GM12875 (cell line): ENCODE measurements at regions not wholly inside any gene's neighbourhood (a gene's known extent, or its start where the extent isn't known, plus 50 kb on each side); places are given as distances from the start of the nearest gene placed in this dataset.

ENCODE experiments used
- H3K4me3 ChIP-seq: one replicate; pipeline ENCODE4 v1.5.1; 2011; ENCODE audit warnings: low read depth, low read length, control low read depth
- CTCF ChIP-seq: IDR thresholded peaks from 2 replicates; pipeline ENCODE4 v1.5.1; 2011; ENCODE audit warnings: low read depth, mild to moderate bottlenecking, control low read depth, inconsistent platforms, low read length, moderate library complexity, borderline replicate concordance; ENCODE audit not compliant: insufficient read depth

- no peak for TF ChIP-seq CTCF
- no peak overlapping the region for H3K4me3 ChIP-seq
Measured at GRCh38 chr12:76711241-76711640, 52.7 kb upstream of the ZDHHC17 start.

- H3K4me3 ChIP-seq, result no peak overlapping the region
- no peak for TF ChIP-seq CTCF
Measured at GRCh38 chr12:76713130-76713529, 50.8 kb upstream of the ZDHHC17 start.

- TF ChIP-seq CTCF, result no peak
- H3K4me3 ChIP-seq, result no peak overlapping the region
Measured at GRCh38 chr12:76713986-76714385, 49.9 kb upstream of the ZDHHC17 start.
